ENCODE measurements at regions not wholly inside any gene's neighbourhood (a gene's known extent, or its start where the extent isn't known, plus 50 kb on each side); places are given as distances from the start of the nearest gene placed in this dataset.

- no peak overlapping the region for H3K27ac ChIP-seq (ENCODE audit: low read length)
- no peak overlapping the region for H2AFZ ChIP-seq (ENCODE audit: low read depth, low read length)
- H3K27me3 ChIP-seq (ENCODE audit: insufficient read depth, low read depth, low read length), result no peaks in the 10 kb centered on the region
- TF ChIP-seq EP300 (conservative IDR thresholded peaks at IDR 0.05; ENCODE audit: poor library complexity, severe bottlenecking) (no peak), TAF1 (IDR thresholded peaks at IDR 0.05; ENCODE audit: low read depth) (no peak)
- H3K9me2 ChIP-seq (ENCODE audit: insufficient read depth, low read length), result no peaks in the 10 kb centered on the region
- no peaks in the 10 kb centered on the region for H3K79me2 ChIP-seq (replicated peaks; ENCODE audit: insufficient read depth, low read length)
- no peak overlapping the region for H3K4me3 ChIP-seq (ENCODE audit: low read length)
- no peaks in the 10 kb centered on the region for H4K20me1 ChIP-seq (ENCODE audit: insufficient read depth)
- H3K4me2 ChIP-seq (ENCODE audit: low read length), result no peak overlapping the region
- no peaks in the 10 kb centered on the region for H3F3A ChIP-seq (ENCODE audit: insufficient read depth, low read length, poor library complexity, severe bottlenecking)
- no peak overlapping the region for H3K9ac ChIP-seq (ENCODE audit: low read length)
- no peaks in the 10 kb centered on the region for H3K9me3 ChIP-seq (ENCODE audit: low read length)
- H3K36me3 ChIP-seq (ENCODE audit: insufficient read depth, low read length), result no peaks in the 10 kb centered on the region
Measured at GRCh38 chr3:159923956-159924355, 64.7 kb upstream of the IL12A start.

DNA sequence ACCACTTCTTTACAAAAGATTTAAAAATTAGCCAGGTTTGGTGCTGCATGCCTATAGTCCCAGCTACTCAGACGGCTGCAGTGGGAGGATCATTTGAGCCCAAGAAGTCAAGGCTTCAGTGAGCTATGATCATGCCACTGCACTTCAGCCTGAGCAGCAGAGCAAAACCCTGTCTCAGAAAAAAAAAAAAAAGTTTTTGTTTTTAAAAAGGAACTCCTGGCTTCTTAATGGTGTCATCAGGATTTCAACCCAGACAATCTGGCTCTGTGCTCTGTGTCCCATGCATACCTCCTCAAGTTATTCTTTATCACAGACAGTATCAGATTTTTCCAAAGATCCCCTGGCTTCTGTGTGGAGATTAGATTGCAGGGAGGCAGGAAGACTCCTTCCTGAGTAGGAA lies 64.2 kb upstream of the IL12A start:
- Histone ChIP-seq H4K20me1 (ENCODE audit: insufficient read depth) (no peaks in the 10 kb centered on the region), H2AFZ (ENCODE audit: low read depth, low read length) (no peak overlapping the region), H3K36me3 (ENCODE audit: insufficient read depth, low read length) (no peaks in the 10 kb centered on the region), H3K79me2 (replicated peaks; ENCODE audit: insufficient read depth, low read length) (no peaks in the 10 kb centered on the region), H3K9ac (ENCODE audit: low read length) (no peak overlapping the region), H3F3A (ENCODE audit: insufficient read depth, low read length, poor library complexity, severe bottlenecking) (no peaks in the 10 kb centered on the region), H3K27ac (ENCODE audit: low read length) (no peak overlapping the region), H3K9me2 (ENCODE audit: insufficient read depth, low read length) (no peaks in the 10 kb centered on the region), H3K27me3 (ENCODE audit: insufficient read depth, low read depth, low read length) (no peaks in the 10 kb centered on the region), H3K4me3 (ENCODE audit: low read length) (no peak overlapping the region), H3K9me3 (ENCODE audit: low read length) (no peaks in the 10 kb centered on the region), H3K4me2 (ENCODE audit: low read length) (no peak overlapping the region)
- TF ChIP-seq EP300 (conservative IDR thresholded peaks at IDR 0.05; ENCODE audit: poor library complexity, severe bottlenecking) (no peak), SMC3 (conservative IDR thresholded peaks at IDR 0.05; ENCODE audit: poor library complexity) (no peak), EZH2 (IDR thresholded peaks at IDR 0.05; ENCODE audit: borderline replicate concordance, insufficient read depth, low read length, poor library complexity, severe bottlenecking) (no peak), POLR2AphosphoS5 (IDR thresholded peaks at IDR 0.05) (no peak), MXI1 (conservative IDR thresholded peaks at IDR 0.05; ENCODE audit: poor library complexity, severe bottlenecking) (no peak), REST (IDR thresholded peaks at IDR 0.05; ENCODE audit: borderline replicate concordance) (no peak), TAF1 (IDR thresholded peaks at IDR 0.05; ENCODE audit: low read depth) (no peak), CTCF (IDR thresholded peaks at IDR 0.05; ENCODE audit: poor library complexity, severe bottlenecking) (no peak), RAD21 (conservative IDR thresholded peaks at IDR 0.05) (no peak)

GRCh38 chr3:159925248-159925647 lies 63.4 kb upstream of the IL12A start:
- TF ChIP-seq TAF1 (IDR thresholded peaks at IDR 0.05; ENCODE audit: low read depth) (no peak), RAD21 (conservative IDR thresholded peaks at IDR 0.05) (no peak), MXI1 (conservative IDR thresholded peaks at IDR 0.05; ENCODE audit: poor library complexity, severe bottlenecking) (no peak), POLR2AphosphoS5 (IDR thresholded peaks at IDR 0.05) (no peak), REST (IDR thresholded peaks at IDR 0.05; ENCODE audit: borderline replicate concordance) (no peak), CTCF (IDR thresholded peaks at IDR 0.05; ENCODE audit: poor library complexity, severe bottlenecking) (no peak), SMC3 (conservative IDR thresholded peaks at IDR 0.05; ENCODE audit: poor library complexity) (no peak), EP300 (conservative IDR thresholded peaks at IDR 0.05; ENCODE audit: poor library complexity, severe bottlenecking) (no peak), EZH2 (IDR thresholded peaks at IDR 0.05; ENCODE audit: borderline replicate concordance, insufficient read depth, low read length, poor library complexity, severe bottlenecking) (no peak)
- Histone ChIP-seq H3K9me3 (ENCODE audit: low read length) (no peaks in the 10 kb centered on the region), H3K27me3 (ENCODE audit: insufficient read depth, low read depth, low read length) (no peaks in the 10 kb centered on the region), H3K36me3 (ENCODE audit: insufficient read depth, low read length) (no peaks in the 10 kb centered on the region), H3K4me2 (ENCODE audit: low read length) (no peak overlapping the region), H3K4me3 (ENCODE audit: low read length) (no peak overlapping the region), H2AFZ (ENCODE audit: low read depth, low read length) (no peak overlapping the region), H3K79me2 (replicated peaks; ENCODE audit: insufficient read depth, low read length) (no peaks in the 10 kb centered on the region), H3F3A (ENCODE audit: insufficient read depth, low read length, poor library complexity, severe bottlenecking) (no peaks in the 10 kb centered on the region), H3K9ac (ENCODE audit: low read length) (no peak overlapping the region), H3K27ac (ENCODE audit: low read length) (no peak overlapping the region), H4K20me1 (ENCODE audit: insufficient read depth) (no peaks in the 10 kb centered on the region), H3K9me2 (ENCODE audit: insufficient read depth, low read length) (no peaks in the 10 kb centered on the region)

Measured in neural cell (in vitro differentiated cells).